Activated naive CD4-positive, alpha-beta T cell treated with anti-CD3 and anti-CD28 coated beads, Interleukin-2, amount 50 U/mL, for 24 hours (primary cell): ENCODE measurements at regions not wholly inside any gene's neighbourhood (a gene's known extent, or its start where the extent isn't known, plus 50 kb on each side); places are given as distances from the start of the nearest gene placed in this dataset.
A peak's percentile ranks its signal among the peaks of the same experiment; 100 is the strongest.

Source experiments
- H3K27ac Mint-ChIP-seq: one replicate; pipeline ENCODE4 v1.8.0; 2021; ENCODE audit warnings: mild to moderate bottlenecking, mixed read lengths
- H3K27me3 Mint-ChIP-seq: one replicate; pipeline ENCODE4 v1.8.0; 2021; ENCODE audit warnings: mixed read lengths
- H3K36me3 Mint-ChIP-seq: one replicate; pipeline ENCODE4 v1.8.0; 2021; ENCODE audit warnings: mixed read lengths
- H3K4me1 Mint-ChIP-seq: one replicate; pipeline ENCODE4 v1.8.0; 2021; ENCODE audit warnings: mixed read lengths
- H3K4me3 Mint-ChIP-seq: one replicate; pipeline ENCODE4 v1.8.0; 2021; ENCODE audit warnings: mild to moderate bottlenecking, mixed read lengths
- H3K9me3 Mint-ChIP-seq: one replicate; pipeline ENCODE4 v1.8.0; 2021; ENCODE audit warnings: mixed read lengths

DNA sequence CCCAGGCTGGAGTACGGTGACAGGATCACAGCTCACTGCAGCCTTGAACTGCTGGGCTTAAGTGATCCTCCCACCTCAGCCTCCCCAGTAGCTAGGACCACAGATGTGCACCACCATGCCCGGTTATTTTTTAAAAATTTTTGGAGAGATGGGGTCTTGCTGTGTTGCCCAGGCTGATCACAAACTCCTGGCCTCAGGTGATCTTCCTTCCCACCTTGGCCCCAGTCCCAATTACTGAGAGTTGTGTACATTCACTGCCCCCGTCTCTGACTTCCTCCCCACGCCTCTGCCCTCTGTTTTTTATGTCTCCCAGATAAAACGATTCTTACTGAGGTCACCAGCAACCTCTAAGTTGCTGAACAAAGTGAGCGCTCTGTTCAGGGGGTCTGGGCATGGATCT lies 87.7 kb downstream of the LINGO1 start:
- no peaks in the 10 kb centered on the region for H3K27me3 Mint-ChIP-seq
- no peak overlapping the region for H3K27ac Mint-ChIP-seq
- H3K4me1 Mint-ChIP-seq: peaks cover 5% of the 10 kb centered on the region
- H3K36me3 Mint-ChIP-seq: no peaks in the 10 kb centered on the region
- H3K4me3 Mint-ChIP-seq: no peak overlapping the region
- H3K9me3 Mint-ChIP-seq: no peaks in the 10 kb centered on the region

- peaks cover 5% of the 10 kb centered on the region for H3K4me1 Mint-ChIP-seq
- H3K36me3 Mint-ChIP-seq: no peaks in the 10 kb centered on the region
- no peaks in the 10 kb centered on the region for H3K27me3 Mint-ChIP-seq
- no peaks in the 10 kb centered on the region for H3K9me3 Mint-ChIP-seq
- peak overlapping the region; percentile 24 for H3K27ac Mint-ChIP-seq
- H3K4me3 Mint-ChIP-seq: no peak overlapping the region
Measured at GRCh38 chr15:77544162-77544561, 88.5 kb downstream of the LINGO1 start.

- Mint-ChIP-seq H3K4me3 (peak overlapping the region; percentile 79), H3K4me1 (peaks cover 5% of the 10 kb centered on the region), H3K9me3 (no peaks in the 10 kb centered on the region), H3K27ac (no peak overlapping the region), H3K36me3 (no peaks in the 10 kb centered on the region), H3K27me3 (no peaks in the 10 kb centered on the region)
Measured at GRCh38 chr15:77543159-77543882, 89.4 kb downstream of the LINGO1 start.

DNA sequence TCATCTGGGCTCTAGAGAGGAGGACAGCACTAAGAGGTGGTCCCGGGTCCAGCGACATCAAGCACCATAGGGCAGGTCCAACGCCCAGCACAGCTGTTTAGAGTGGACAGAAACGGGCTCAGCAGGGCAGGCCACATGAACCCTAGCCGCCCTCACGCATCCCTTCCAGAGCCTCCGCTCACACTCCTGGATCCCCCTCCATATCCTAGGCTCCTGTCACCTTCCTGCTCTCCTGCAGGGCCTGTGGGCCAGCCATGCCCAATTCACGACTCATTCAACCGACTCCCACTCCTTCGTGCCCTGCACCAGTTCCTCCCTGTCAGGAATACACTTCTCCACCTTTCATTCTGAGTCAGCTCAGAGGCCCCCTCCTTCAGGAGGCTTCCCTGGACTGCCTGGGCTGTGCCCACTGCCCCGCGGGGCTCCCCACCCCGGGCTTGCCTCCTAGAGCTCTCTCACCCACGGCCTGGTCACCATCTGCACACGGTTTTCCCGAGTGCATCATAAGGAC lies 90.2 kb downstream of the LINGO1 start:
- H3K27ac Mint-ChIP-seq: no peak overlapping the region
- H3K27me3 Mint-ChIP-seq: no peaks in the 10 kb centered on the region
- H3K4me1 Mint-ChIP-seq: peaks cover 5% of the 10 kb centered on the region
- H3K9me3 Mint-ChIP-seq: no peaks in the 10 kb centered on the region
- no peaks in the 10 kb centered on the region for H3K36me3 Mint-ChIP-seq
- peak overlapping the region; percentile 79 for H3K4me3 Mint-ChIP-seq

GRCh38 chr15:77541421-77542181 lies 91.1 kb downstream of the LINGO1 start:
- Mint-ChIP-seq H3K27ac (no peak overlapping the region), H3K9me3 (no peaks in the 10 kb centered on the region)

DNA sequence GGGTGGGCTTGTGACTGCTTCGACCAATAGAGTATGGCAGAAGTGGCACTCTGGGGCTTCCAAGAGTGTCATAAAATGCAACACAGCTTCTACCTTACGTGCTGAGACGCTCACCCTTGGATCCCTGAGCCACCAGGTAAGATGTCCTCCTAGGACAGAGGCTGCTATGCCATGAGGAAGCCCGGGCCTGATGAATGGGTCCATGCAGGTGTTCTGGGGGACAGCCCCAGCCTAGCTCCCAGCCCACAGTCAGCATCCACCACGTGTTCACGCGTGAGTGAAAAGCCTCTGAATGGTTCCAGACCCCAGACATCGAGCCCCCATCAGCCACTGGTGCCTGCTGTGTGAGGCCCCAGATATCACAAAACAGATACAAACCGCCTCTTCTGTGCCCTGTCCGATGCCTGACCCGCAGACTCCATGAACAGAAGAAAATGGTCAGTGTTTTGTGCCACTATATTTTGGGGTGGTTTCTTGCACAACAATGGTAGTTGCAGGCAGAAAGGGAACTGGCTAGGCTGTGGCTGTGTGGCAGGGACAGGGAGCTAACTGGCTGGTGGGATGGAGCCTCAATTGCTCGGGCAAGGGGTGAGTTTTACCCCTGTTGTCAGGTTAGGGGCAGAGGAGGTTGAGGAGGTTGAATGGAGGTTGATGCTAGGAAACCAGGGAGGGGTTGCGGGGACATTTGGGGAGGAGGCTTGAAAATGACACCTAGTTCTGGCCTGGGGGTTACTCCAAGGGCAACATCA lies 92.2 kb downstream of the LINGO1 start:
- H3K4me1 Mint-ChIP-seq: peaks cover 5% of the 10 kb centered on the region
- H3K4me3 Mint-ChIP-seq: no peak overlapping the region
- no peaks in the 10 kb centered on the region for H3K36me3 Mint-ChIP-seq
- no peak overlapping the region for H3K27ac Mint-ChIP-seq
- H3K27me3 Mint-ChIP-seq: peaks cover 3% of the 10 kb centered on the region
- no peaks in the 10 kb centered on the region for H3K9me3 Mint-ChIP-seq

More at GRCh38 chr15:77541421-77542181, 91.1 kb downstream of the LINGO1 start:
- peaks cover 5% of the 10 kb centered on the region for H3K4me1 Mint-ChIP-seq
- H3K36me3 Mint-ChIP-seq: no peaks in the 10 kb centered on the region
- peak overlapping the region; percentile 9 for H3K4me3 Mint-ChIP-seq
- no peaks in the 10 kb centered on the region for H3K27me3 Mint-ChIP-seq

- Mint-ChIP-seq H3K4me1 (peaks cover 5% of the 10 kb centered on the region), H3K27me3 (peaks cover 3% of the 10 kb centered on the region), H3K9me3 (no peaks in the 10 kb centered on the region), H3K27ac (no peak overlapping the region), H3K36me3 (no peaks in the 10 kb centered on the region), H3K4me3 (no peak overlapping the region)
Measured at GRCh38 chr15:77538793-77539497, 93.8 kb downstream of the LINGO1 start.

- no peak overlapping the region for H3K27ac Mint-ChIP-seq
- peaks cover 5% of the 10 kb centered on the region for H3K4me1 Mint-ChIP-seq
- H3K9me3 Mint-ChIP-seq: no peaks in the 10 kb centered on the region
- H3K36me3 Mint-ChIP-seq: no peaks in the 10 kb centered on the region
- H3K27me3 Mint-ChIP-seq: peaks cover 3% of the 10 kb centered on the region
- no peak overlapping the region for H3K4me3 Mint-ChIP-seq
Measured at GRCh38 chr15:77538027-77538451, 94.7 kb downstream of the LINGO1 start.

DNA sequence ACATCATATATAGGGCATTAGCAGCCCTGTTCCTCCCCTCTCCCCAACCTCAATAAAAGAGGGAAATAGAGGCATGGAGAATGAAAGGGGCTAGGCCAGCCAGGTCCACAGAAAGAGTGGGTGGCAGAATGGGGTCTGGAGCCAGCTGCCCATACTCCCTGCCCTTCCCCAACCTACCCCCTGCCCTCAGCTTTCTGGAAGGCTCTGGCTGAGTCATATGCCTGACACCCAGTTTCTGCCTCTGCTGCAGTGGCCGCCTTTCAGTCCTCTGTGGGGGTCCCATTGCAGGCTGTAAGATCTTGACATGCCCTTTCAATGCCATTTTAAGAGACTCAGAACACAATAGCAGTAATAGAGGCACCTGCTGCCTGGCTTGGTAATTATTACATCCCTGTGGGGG lies 95.7 kb downstream of the LINGO1 start:
- H3K4me1 Mint-ChIP-seq: no peaks in the 10 kb centered on the region
- no peak overlapping the region for H3K27ac Mint-ChIP-seq
- H3K9me3 Mint-ChIP-seq: no peaks in the 10 kb centered on the region
- H3K4me3 Mint-ChIP-seq: no peak overlapping the region
- H3K27me3 Mint-ChIP-seq: peaks cover 3% of the 10 kb centered on the region
- H3K36me3 Mint-ChIP-seq: no peaks in the 10 kb centered on the region

- peak overlapping the region; percentile 47 for H3K27ac Mint-ChIP-seq
- H3K4me1 Mint-ChIP-seq: no peaks in the 10 kb centered on the region
Measured at GRCh38 chr15:77535845-77536244, 96.9 kb downstream of the LINGO1 start.

More at GRCh38 chr15:77535845-77536244, 96.9 kb downstream of the LINGO1 start:
- Mint-ChIP-seq H3K36me3 (no peaks in the 10 kb centered on the region), H3K4me3 (no peak overlapping the region), H3K27me3 (peaks cover 3% of the 10 kb centered on the region), H3K9me3 (no peaks in the 10 kb centered on the region)
